Stimulated activated CD4-positive, alpha-beta T cell treated with anti-CD3 and anti-CD28 coated beads, Interleukin-4, amount 100 ng/mL, for 4 hours (primary cell): ENCODE measurements at regions not wholly inside any gene's neighbourhood (a gene's known extent, or its start where the extent isn't known, plus 50 kb on each side); places are given as distances from the start of the nearest gene placed in this dataset.

Experiments used
- DNase-seq, 2 experiments: peaks; one replicate each; pipeline ENCODE4 v3.0.0-alpha.2; 2020

GRCh38 chrX:14476205-14476604, 53.1 kb upstream of the GLRA2 start:
- no peak for DNase-seq

DNA sequence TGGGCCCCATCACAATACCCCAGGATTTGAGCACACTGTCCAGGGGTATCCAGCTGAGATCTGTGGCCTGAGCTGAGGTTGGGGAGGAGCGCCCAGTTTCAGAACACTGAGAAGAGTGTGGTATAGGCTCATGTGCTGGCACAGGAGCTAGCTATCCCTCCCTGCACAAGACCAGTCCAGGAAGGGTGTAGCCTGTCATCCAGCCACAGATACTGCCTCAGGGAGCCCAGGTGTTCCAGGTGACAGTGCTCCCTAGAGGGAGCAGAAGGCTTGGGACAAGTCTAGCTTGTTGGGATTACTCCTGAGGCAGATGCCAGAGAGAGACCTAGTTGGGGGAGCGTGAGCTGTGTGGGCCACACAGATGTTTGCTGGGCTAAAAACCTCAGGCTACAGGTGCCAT, 79.6 kb upstream of the GLRA2 start:
- DNase-seq: no peak

DNA sequence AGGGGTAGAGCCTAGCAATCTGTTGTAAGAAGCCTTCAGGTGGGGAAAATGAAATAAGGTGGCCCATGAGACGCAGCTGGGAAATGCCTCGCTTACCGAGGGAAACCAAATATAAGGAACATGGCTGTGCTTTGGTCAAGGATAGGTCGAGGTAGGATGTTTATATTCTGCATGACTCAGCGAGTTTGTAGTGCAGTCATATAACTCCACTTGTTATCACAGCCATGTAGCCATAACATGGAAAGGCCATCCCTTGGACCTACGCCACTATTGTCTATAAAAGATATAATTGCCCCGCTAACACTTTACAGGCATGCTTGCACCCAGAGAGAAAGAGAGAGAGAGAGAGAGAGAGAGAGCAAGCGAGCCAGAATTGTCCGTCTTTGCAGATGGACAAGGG, 80.9 kb upstream of the GLRA2 start:
- DNase-seq: no peak

GRCh38 chrX:14440106-14440505, 89.2 kb upstream of the GLRA2 start:
- DNase-seq: no peak

DNA sequence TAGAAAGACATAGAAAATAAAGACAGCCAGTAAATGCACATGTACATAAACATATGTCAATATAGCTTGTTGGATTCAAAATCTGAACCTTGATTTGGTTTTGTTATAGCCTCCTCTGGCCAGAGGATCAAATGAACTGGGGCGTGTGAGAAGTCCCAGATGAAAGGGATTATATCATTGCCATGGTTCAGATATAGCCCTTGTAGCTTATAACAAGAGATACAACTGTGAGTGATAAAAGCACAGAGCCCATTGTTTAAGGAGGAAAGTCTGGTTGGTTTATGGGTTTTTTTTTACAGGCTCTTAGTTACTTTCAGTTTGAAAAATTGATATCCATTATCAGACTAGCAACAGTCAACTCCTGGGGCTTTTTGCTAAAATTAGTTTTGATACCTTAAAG, 101.7 kb upstream of the GLRA2 start:
- DNase-seq: no peak

DNA sequence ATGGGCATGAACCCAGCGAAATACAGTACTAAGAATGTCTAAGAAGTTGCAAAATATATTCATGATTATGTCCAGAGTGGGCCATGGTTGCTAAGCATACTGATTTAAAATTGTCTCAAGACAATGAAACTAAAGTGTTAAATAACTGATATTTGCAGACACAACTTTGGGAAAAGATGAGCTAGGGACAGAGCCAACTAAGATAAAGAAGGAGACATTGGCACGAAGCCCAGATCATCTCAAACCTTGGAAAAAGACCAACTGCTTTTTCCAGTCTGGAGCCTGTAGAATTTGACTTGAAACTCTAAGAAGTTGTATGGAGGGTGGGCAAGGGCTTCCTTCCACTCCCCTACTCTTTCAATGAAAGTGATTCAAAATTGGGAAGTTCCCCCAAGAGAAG, 108.5 kb upstream of the GLRA2 start:
- no peak for DNase-seq

DNA sequence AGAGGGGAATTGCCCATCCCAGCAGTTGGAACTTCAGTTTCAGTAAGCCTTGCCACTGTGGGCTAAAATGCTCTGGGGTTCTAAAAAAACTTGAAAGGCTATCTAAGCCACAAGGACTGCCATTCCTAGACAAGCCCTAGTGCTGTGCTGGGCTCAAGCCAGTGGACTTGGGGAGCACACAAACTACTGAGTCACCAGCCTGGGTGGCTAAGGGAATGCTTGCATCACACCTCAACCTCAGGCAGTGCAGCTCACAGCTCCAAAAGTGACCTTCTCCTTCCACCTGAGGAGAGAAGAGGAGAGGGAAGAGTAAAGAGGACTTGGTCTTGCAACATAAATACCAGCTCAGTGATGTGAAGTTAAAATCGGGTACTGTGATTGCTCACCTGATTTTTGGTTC, 116.7 kb upstream of the GLRA2 start:
- no peak for DNase-seq

GRCh38 chrX:14411326-14411725, 118.0 kb upstream of the GLRA2 start:
- no peak for DNase-seq

GRCh38 chrX:14409341-14409740, 120.0 kb upstream of the GLRA2 start:
- no peak for DNase-seq

DNA sequence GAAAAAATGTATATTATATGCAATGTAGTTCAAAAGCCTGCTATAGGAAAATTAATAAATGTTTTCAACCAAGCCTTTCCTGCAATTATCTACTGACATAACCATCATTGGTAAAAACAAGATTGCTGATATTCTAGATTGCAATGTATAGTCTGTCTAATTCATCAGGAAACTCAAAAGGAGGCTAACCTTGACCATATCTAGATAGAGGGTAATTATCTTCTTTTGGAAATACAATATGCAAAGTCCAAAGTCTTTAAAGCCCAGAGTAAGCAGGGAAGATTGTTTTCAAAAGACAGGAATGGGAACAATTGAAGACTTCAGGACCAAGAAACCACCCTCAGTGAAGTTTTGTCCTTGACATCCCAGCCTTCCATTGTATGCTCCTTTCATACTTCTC, 123.1 kb upstream of the GLRA2 start:
- DNase-seq: no peak

DNA sequence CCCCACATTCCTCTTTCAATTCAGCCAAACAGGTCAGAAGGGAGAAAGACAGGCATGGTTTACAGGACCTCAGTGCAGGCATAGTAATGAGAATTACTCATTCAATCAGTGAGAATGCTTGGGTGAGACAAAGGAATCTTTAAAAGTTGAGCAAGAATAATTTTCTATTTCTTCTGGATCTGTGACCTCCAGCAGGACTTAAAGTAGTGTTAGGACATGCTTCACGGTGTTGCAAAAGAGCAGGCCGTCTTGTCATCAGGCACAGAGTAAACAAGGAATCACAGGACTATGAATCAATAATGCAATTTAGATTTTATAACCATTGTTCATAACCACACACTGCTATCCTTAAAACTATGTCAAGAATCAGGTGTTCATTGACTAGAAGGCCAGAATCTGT, 130.6 kb upstream of the GLRA2 start:
- DNase-seq: no peak

- no peak for DNase-seq
Observed at GRCh38 chrX:14389682-14390081, 139.7 kb upstream of the GLRA2 start.

DNA sequence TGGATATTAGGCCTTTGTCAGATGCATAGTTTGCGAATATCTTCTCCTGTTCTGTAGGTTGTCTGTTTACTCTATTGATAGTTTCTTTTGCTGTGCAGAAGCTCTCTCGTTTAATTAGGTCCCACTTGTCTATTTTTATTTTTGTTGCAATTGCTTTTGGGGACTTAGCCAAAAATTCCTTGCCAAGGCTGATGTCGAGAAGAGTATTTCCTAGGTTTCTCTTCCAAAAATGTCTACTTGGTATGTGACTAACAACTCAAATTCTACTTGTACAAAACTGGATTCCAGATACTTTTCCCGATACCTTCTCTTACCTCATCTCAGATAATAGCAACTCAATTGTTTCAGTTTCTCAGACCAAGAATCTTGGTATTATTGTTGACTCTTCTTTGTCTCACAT, 142.4 kb upstream of the GLRA2 start:
- no peak for DNase-seq

- no peak for DNase-seq
Observed at GRCh38 chrX:14380044-14380443, 149.3 kb upstream of the GLRA2 start.

DNA sequence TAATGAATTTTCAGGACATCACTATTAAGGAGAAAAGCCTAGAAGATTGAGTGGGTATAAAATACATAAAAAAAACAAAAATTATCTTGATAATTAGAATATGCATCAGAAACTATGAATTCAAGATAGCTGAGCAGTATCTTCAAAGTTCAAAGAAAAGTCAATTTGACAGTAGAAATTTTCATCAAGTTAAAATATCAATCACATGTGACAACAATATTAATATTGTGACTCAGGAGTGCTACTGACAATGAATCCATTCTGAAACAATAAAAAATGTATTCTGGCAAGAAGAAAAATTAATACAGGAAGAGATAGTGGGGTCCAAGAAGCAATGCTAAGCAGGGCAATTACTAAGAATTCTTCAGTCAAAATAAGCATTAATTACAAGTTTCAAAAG, 151.9 kb upstream of the GLRA2 start:
- no peak for DNase-seq

- DNase-seq: no peak
Observed at GRCh38 chrX:14363728-14364127, 165.6 kb upstream of the GLRA2 start.

- no peak for DNase-seq
Observed at GRCh38 chrX:14362721-14363120, 166.6 kb upstream of the GLRA2 start.

- no peak for DNase-seq
Observed at GRCh38 chrX:14361435-14361834, 167.9 kb upstream of the GLRA2 start.

DNA sequence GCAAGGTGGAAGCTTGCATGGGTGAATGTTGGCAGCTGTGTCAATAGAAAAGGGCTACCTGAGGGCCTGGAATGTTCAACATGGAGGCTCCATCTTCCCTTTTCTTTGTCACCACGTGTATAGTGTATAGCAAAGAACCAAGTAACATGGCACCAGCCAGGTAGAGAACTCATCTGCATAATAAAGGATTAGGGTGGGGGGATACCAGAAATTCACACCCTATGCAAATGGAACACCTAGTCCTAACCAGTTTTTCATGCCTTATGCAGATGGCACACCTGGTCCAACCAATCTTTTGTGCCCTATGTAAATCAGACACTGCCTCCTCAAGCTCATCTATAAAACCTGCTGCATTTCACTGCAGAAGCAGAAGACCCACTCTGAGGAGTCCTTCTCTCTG, 169.6 kb upstream of the GLRA2 start:
- DNase-seq: no peak

GRCh38 chrX:14359316-14359715, 170.0 kb upstream of the GLRA2 start:
- no peak for DNase-seq

DNA sequence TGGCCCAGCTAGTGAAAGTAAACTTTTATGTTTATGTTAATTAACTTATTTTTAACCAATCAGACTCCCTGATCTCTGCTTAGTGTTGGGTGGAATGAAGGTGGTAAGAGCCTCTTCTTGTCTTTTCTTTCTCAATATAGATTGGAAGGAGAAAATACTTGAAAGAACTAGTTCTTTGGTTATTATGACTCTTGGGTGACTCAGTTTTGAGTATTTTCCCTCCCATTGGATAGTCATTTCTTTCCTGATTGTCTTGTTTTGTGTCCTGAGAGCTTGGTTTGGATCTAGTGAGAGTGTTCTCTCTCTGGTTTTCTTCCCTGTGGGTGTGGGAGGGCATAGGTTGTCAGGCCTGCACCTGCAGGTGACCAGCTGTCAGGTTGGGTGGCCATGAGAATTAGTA, 172.0 kb upstream of the GLRA2 start:
- DNase-seq: no peak

DNA sequence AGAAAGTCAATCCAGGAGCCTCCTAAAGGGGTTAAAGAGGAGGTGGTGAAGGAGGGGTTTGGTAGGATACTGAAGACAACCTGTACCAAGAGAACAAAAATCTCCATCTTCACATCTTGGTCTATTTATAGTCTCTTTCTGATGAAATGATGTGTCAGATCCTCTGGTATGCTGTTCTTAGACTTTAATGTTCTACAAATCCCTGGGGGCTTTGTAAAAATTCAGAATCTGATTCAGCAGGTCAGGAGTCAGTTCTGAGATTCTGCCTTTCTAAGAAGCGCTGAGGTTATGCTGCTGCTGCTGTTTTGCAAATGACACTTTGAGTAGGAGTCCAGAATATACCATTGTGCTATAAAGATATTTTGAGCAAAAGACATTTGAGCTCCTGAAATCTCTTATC, 172.9 kb upstream of the GLRA2 start:
- no peak for DNase-seq

DNA sequence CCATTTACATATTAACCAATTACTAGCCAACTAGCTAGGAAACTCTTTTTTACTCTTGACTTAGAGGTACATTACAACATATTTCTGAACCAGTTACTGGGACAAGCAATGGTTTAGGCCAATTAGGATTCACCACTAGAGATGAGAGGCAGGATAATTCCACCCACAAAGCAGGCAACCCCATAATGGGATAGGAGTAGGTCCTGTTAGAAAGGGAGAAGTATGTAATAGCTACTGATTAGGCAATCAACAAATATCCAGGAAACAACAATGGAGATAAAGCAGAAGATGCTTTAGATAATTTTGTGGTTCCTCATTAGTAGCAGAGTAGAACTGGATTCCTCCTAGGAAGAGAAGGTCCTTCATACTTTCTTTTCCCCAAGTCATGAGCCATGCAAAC, 173.8 kb upstream of the GLRA2 start:
- no peak for DNase-seq

- DNase-seq: no peak
Observed at GRCh38 chrX:14354521-14354920, 174.8 kb upstream of the GLRA2 start.

GRCh38 chrX:14352511-14352910, 176.8 kb upstream of the GLRA2 start:
- DNase-seq: no peak

- no peak for DNase-seq
Observed at GRCh38 chrX:14351611-14352303, 177.6 kb upstream of the GLRA2 start.
